ENCODE measurements at regions not wholly inside any gene's neighbourhood (a gene's known extent, or its start where the extent isn't known, plus 50 kb on each side); places are given as distances from the start of the nearest gene placed in this dataset.
A peak's percentile ranks its signal among the peaks of the same experiment; 100 is the strongest.

- no peak for TF ChIP-seq CTCF (IDR thresholded peaks at IDR 0.05; ENCODE audit: control insufficient read depth, extremely low read depth, insufficient read depth)
- DNase-seq (ENCODE audit: low read depth): no peak
Measured at GRCh38 chr14:62443796-62444195, 601.5 kb downstream of the KCNH5 start.

GRCh38 chr14:62445570-62445969 is 599.7 kb downstream of the KCNH5 start:
- no peak overlapping the region for H3K4me3 ChIP-seq (ENCODE audit: low read depth, low read length)
- no peak for DNase-seq (ENCODE audit: low read depth)
- no peak for TF ChIP-seq CTCF (IDR thresholded peaks at IDR 0.05; ENCODE audit: control insufficient read depth, extremely low read depth, insufficient read depth)

More at GRCh38 chr14:62443796-62444195, 601.5 kb downstream of the KCNH5 start:
- H3K4me3 ChIP-seq (ENCODE audit: low read depth, low read length): no peak overlapping the region

GRCh38 chr14:62451221-62451620 is 594.0 kb downstream of the KCNH5 start:
- TF ChIP-seq CTCF (IDR thresholded peaks at IDR 0.05; ENCODE audit: control insufficient read depth, extremely low read depth, insufficient read depth): no peak
- no peak overlapping the region for H3K4me3 ChIP-seq (ENCODE audit: low read depth, low read length)
- peak; percentile 17 for DNase-seq (ENCODE audit: low read depth)

GRCh38 chr14:62453226-62453625 is 592.0 kb downstream of the KCNH5 start:
- no peak for DNase-seq (ENCODE audit: low read depth)
- TF ChIP-seq CTCF (IDR thresholded peaks at IDR 0.05; ENCODE audit: control insufficient read depth, extremely low read depth, insufficient read depth): no peak
- no peak overlapping the region for H3K4me3 ChIP-seq (ENCODE audit: low read depth, low read length)

GRCh38 chr14:62455446-62455845 is 589.8 kb downstream of the KCNH5 start:
- DNase-seq (ENCODE audit: low read depth): no peak
- H3K4me3 ChIP-seq (ENCODE audit: low read depth, low read length): no peak overlapping the region
- TF ChIP-seq CTCF (IDR thresholded peaks at IDR 0.05; ENCODE audit: control insufficient read depth, extremely low read depth, insufficient read depth): no peak

GRCh38 chr14:62462988-62463387 is 582.3 kb downstream of the KCNH5 start:
- no peak overlapping the region for H3K4me3 ChIP-seq (ENCODE audit: low read depth, low read length)
- TF ChIP-seq CTCF (IDR thresholded peaks at IDR 0.05; ENCODE audit: control insufficient read depth, extremely low read depth, insufficient read depth): no peak
- DNase-seq (ENCODE audit: low read depth): no peak

- no peak for TF ChIP-seq CTCF (IDR thresholded peaks at IDR 0.05; ENCODE audit: control insufficient read depth, extremely low read depth, insufficient read depth)
- no peak overlapping the region for H3K4me3 ChIP-seq (ENCODE audit: low read depth, low read length)
- no peak for DNase-seq (ENCODE audit: low read depth)
Measured at GRCh38 chr14:62468946-62469345, 576.3 kb downstream of the KCNH5 start.

All from LNCaP clone FGC (cell line).